HS-27A (cell line): ENCODE measurements at regions not wholly inside any gene's neighbourhood (a gene's known extent, or its start where the extent isn't known, plus 50 kb on each side); places are given as distances from the start of the nearest gene placed in this dataset.

ENCODE experiments used
- DNase-seq: peaks from one replicate; pipeline ENCODE4 v3.0.0-alpha.2; 2012; ENCODE audit warnings: low read depth, missing footprints

DNA sequence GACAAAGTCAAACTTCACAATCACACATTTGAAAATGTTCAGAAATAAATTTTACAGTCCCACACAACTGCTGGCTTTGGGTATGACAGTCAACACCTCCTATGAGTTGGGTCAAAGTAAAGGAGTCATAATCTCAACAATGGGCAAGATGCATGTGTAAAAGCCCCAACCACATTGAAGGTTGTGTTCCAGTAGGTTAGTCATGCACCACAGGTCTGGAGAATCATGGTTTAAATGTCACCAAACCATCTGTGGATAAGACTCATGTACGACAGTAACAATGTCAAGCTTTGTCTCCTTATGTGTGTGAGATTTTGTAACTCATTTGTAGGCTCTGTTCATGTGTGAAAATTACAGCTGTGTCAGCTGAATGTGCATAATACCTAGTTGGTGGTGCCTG is 1065.7 kb upstream of the AMELY start:
- DNase-seq, result no peak

GRCh38 chrY:7968293-7968692 is 1056.7 kb upstream of the AMELY start:
- no peak for DNase-seq

- no peak for DNase-seq
These were observed 1055.4 kb upstream of the AMELY start for GRCh38 chrY:7966916-7967315.

GRCh38 chrY:7963393-7963792 is 1051.8 kb upstream of the AMELY start:
- DNase-seq, result no peak

- DNase-seq, result no peak
These were observed 1050.8 kb upstream of the AMELY start for GRCh38 chrY:7962350-7962749.

GRCh38 chrY:7961811-7962210 is 1050.3 kb upstream of the AMELY start:
- no peak for DNase-seq

- DNase-seq, result no peak
These were observed 1046.2 kb upstream of the AMELY start for GRCh38 chrY:7957773-7958172.

- no peak for DNase-seq
These were observed 1039.8 kb upstream of the AMELY start for GRCh38 chrY:7951187-7951852.

DNA sequence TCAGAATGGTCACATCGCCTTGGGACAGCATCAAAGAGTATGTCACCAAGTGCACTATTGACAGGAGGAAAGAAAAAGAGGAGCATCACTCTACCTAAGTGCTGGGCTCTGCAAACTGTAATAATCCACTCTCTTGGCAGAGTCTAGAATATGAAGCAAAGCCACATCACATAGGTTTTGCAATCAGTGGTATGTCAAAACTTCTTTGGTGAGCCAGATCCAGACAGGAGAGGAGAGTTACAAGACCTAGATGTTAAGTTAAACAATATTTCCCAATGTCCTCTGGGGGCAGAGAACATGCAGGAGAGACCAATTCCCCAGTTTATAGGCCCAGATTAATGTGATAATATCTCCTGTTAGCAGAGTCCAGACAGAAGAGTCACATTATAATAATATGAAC is 1032.6 kb upstream of the AMELY start:
- DNase-seq, result no peak

DNA sequence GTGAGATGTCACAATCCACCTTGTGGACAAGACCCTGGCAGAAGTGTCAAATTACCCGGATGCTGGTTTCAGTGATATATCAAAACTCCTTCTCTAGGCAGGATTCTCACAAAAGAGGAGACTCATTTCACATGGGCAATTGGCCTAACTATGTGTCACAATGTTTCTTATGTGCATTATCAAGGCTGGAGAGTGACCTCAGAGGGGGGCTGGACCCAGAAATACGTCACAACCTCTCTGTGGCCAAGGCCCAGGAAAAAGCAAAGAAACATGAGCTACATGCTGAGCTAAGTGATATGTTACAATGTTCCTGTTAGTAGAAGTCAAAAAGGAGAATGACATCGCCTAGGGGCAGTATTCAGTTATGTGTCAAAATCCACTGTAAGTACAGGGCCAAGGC is 1031.2 kb upstream of the AMELY start:
- DNase-seq, result no peak

GRCh38 chrY:7941856-7942255 is 1030.3 kb upstream of the AMELY start:
- DNase-seq, result no peak

DNA sequence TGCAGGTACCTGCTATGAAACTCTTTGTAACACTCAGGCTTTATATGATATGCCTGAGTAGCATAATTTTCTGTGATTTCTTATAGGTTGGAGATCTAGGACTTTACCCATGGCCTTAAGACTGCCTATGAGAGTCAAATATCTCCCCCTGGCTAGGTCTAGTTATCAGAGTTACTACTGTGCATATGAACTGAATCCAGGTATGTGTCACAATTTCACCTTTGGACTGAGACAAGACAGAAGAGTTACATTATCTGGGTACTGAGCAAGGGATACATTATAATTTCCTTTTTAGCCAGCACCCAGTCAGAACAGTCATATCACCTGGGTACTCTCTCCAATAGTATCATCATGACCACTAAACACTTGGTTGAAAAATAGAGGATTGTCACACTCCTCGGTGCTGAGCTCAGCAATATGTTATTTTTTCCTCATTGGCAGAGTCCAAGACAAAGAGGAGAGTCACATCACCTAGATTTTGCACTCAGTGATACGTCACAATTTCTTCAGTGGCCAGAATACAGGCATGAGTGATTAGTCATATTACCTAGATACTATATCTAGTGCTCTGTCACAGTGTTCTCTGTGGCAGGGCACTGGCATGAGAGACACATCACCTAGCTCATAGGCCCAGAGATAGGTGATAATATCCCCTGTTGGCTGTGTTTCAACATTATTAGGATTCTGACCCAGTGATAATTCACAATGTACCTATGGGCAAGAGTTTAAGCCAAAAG is 1027.6 kb upstream of the AMELY start:
- no peak for DNase-seq

- DNase-seq, result no peak
These were observed 1025.3 kb upstream of the AMELY start for GRCh38 chrY:7936831-7937230.

DNA sequence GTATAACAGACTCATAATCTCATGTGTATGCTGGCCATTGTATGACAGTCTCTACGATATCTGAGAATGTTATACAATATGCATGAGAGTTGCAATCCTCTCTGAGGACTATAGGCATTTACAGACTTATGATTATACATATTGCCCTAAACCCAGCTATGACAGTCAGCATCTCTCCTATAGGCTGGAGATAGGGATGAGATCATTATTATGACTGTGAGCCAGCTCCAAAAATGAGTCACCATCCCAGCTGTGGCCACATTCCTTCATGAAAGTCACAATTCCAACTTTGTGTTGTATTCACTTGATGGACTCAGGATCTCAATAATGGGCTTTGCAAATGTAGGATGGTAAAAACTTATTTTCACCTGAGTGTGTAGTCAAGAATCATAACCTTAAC is 1024.5 kb upstream of the AMELY start:
- DNase-seq, result peak; percentile 67

GRCh38 chrY:7935606-7936005 is 1024.1 kb upstream of the AMELY start:
- no peak for DNase-seq

DNA sequence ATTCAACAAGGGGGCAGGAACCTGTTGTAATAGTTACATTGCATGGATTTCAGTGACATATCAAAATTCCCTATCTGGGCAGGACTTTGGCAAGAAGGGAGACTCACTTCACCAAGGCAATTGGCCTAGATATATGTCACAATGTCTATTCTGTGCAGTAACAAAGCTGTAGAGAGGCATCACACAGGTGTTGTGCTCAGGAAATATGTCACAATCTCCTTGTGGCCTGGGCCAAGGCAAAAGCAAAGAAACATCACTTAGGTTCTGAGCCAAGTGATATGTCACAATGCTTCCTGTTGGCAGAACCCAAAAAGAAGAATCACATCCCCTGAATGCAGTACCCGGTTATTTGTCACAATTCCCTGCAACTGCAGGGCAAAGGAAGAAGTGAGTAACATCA is 1020.9 kb upstream of the AMELY start:
- DNase-seq, result no peak

DNA sequence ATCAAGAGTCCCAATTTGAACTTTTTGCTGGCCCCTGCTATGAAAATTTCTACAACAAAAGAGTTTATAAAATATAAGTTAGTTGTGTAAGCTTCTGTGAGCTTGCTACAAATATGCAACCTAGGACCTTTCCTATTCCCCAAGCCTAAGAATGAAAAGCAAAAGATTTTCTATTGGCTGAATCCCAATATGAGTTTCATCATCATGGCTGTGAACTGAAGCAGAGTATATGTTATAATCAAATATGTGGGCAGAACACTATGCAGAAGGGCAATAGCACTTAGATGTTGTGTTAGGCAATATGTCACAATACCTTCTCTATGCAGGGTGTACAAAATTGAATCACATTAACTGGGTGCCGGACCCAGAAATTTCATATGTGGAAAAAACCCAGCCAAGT is 1018.3 kb upstream of the AMELY start:
- no peak for DNase-seq

DNA sequence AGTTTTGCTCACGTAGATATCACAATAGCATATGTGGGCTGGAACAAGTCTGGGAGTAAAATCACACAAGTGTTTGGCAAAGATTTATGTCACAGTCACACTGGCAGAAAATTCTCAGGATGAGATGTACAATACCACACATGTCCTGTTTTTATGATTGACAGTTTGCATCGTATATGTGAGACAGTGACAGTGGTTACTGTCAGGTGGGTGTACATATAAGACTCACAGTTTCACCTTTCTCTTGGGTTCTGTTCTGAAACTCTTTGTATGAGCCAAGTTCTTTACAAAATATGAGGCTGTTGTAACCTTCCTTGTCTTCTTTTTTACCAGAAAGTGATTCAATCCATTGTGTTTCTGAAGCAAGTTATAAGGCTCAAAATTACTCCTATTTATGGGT is 1012.5 kb upstream of the AMELY start:
- no peak for DNase-seq

DNA sequence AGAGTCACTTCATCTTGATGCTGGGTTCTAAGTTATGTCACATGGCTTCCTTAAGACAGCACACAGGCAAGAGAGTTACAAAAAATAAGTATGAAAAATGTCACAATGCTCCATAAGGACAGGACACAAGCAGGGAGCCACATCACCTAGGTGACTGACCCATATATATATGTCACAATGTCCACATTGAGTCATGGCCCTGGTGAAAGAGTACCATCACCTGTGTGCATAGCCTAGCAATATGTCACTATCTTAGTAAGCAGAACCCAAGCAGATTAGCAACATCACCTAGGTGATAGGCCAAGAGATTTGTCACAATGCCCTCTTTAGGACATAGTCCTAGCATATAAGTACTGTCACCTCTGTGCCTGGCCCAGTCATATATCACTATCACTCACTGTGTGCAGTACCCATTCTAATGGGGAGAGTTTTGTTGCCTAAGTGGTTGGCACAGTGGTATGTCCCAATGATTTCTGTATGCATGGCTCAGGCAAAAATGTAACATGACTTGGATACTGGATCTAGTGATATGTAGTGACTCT is 1012.0 kb upstream of the AMELY start:
- no peak for DNase-seq

DNA sequence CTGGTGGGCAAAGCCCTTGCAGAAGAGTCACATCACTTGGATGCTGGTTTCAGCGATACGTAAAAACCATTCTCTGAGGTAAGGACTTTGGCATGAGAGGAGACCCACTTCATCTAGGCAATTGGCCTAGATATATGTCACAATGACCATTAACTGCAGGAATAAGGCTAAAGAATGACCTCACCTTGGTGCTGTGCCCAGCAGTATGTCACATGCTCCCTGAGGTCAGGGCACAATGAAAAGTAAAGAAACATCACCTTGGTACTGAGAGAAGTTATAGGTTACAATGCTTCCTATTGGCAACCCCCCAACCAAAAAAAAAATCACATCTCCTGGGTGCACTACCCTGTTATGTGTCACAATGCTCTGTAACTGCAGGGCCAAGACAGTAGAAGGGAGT is 1008.8 kb upstream of the AMELY start:
- DNase-seq, result no peak

GRCh38 chrY:7888506-7888905 is 977.0 kb upstream of the AMELY start:
- no peak for DNase-seq

- no peak for DNase-seq
These were observed 970.1 kb upstream of the AMELY start for GRCh38 chrY:7881696-7882095.

- DNase-seq, result no peak
These were observed 967.7 kb upstream of the AMELY start for GRCh38 chrY:7879245-7879644.

GRCh38 chrY:7878719-7879118 is 967.2 kb upstream of the AMELY start:
- no peak for DNase-seq
